OCI-LY7 (cell line): ENCODE measurements at regions not wholly inside any gene's neighbourhood (a gene's known extent, or its start where the extent isn't known, plus 50 kb on each side); places are given as distances from the start of the nearest gene placed in this dataset.

Experiments used
- CTCF ChIP-seq: fragments of 200-600 bp; sonication (generic); conservative IDR thresholded peaks from 2 replicates; pipeline ENCODE4 v1.5.1; 2014; ENCODE audit warnings: mild to moderate bottlenecking, antibody characterized with exemption, low read length, moderate library complexity, mixed read lengths
- EZH2phosphoT487 ChIP-seq: fragments of 200-600 bp; sonication (generic); IDR thresholded peaks from 2 replicates; pipeline ENCODE4 v1.6.1; 2018; ENCODE audit warnings: low read depth, borderline replicate concordance, mild to moderate bottlenecking, mixed run types, antibody characterized with exemption, low read length, moderate library complexity, mixed read lengths

- TF ChIP-seq CTCF, result no peak
- TF ChIP-seq EZH2phosphoT487, result no peak
Observed at GRCh38 chr20:7695051-7695495, 245.2 kb downstream of the HAO1 start.
